GM12872 (cell line): ENCODE measurements at regions not wholly inside any gene's neighbourhood (a gene's known extent, or its start where the extent isn't known, plus 50 kb on each side); places are given as distances from the start of the nearest gene placed in this dataset.

Source experiments
- CTCF ChIP-seq: IDR thresholded peaks from 3 replicates; pipeline ENCODE4 v1.5.1; 2011; ENCODE audit warnings: low read depth, mild to moderate bottlenecking, low read length, moderate library complexity; ENCODE audit not compliant: insufficient read depth

- TF ChIP-seq CTCF: no peak
Observed at GRCh38 chr2:195009202-195009601, 647.8 kb upstream of the SLC39A10 start.

GRCh38 chr2:195006856-195007255 is 650.2 kb upstream of the SLC39A10 start:
- no peak for TF ChIP-seq CTCF

DNA sequence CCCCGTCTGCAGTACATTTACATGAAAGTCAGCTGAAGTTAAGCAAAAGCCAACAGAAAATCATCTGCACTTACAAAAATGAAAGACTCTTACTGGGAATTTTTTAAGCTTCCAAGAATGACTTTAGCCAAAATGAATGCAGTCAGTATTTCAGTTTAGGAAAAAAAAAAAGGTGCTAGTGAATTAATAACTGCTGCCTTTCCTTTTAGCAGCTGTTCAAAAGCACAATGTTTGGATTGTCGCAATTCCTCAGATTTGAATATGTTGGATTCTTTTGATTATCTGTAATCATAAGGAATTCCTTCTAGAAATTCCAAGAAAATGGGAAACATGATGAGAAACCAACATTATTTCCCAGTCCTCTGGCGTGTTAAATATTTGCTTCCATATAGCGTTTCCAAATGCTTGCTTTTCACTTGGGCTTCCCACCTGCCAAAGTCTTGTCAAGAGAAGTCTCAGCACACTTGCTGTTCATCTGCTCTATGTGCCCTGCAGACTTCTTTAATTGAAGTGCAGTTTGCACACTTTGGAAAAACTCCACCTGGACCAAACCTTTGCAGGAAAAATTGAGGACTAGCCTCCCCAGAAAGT is 653.0 kb upstream of the SLC39A10 start:
- TF ChIP-seq CTCF: no peak

- no peak for TF ChIP-seq CTCF
Observed at GRCh38 chr2:195001924-195002323, 655.1 kb upstream of the SLC39A10 start.

DNA sequence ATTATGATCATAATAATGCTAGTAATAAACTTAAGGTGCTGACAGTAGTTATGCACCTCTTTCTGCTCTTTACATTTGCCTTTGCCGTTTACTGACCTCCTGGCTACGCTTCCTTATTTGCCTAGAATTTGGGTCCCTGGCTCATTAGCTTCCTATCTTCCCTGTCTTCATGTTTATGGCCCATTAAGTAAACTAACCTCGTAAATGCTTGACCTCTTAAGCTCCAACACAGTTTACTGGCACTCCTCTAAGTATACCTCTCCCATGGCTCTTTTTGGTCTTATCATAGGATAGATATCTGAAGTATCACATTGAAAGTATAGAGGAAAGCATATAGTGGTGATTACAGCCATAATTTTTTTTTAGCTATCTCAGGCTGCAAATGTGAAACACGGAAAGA is 657.3 kb upstream of the SLC39A10 start:
- no peak for TF ChIP-seq CTCF

DNA sequence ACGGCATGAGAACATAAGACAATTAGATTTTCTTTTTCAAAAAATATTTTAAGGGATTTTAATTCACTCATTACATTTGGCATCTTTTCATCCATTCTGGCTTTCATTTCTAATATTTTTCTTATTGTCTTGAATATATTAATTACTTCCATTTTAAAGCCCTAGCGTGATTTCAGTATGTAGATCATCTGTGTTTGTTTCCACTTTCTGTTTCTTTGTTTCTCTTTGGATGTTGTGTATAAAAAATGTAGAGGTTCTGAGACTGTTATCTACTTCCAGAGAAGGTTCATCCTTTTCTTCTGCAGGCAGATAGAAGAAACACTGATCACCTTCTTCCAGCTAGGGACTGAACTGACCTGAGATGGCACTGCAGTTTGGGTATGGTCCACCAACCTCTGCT is 664.4 kb upstream of the SLC39A10 start:
- TF ChIP-seq CTCF: no peak

DNA sequence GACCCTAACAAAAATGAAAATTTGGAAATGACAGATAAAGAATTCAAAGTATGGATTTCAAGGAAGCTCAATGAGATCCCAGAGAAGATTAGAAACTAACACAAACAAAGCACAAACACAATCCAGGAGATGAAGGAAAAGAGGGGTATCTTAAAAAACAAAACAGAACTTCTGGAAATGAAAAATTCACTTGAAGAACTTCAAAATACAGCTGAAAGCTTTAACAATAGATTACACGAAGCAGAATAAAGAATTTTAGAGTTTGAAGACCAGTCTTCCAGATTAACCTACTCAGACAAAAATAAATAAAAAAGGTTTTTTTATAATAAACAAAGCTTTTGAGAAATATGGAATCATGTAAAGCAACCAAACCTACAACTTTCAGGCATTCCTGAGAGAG is 671.8 kb upstream of the SLC39A10 start:
- TF ChIP-seq CTCF: no peak
